ENCODE measurements at regions not wholly inside any gene's neighbourhood (a gene's known extent, or its start where the extent isn't known, plus 50 kb on each side); places are given as distances from the start of the nearest gene placed in this dataset.

- TF ChIP-seq EGR1 (IDR thresholded peaks at IDR 0.05; ENCODE audit: borderline replicate concordance, low read depth, low read length) (no peak), CTBP2 (IDR thresholded peaks at IDR 0.05; ENCODE audit: borderline replicate concordance, insufficient read depth, insufficient read length, low read length) (no peak), TAF1 (IDR thresholded peaks at IDR 0.05; ENCODE audit: low read depth, low read length) (no peak)
- Histone ChIP-seq H3K27me3 (replicated peaks in 1 of 4; ENCODE audit: control insufficient read depth in 3 of 4, extremely low read depth in 1 of 4, insufficient read depth in 3 of 4, low read length in 3 of 4) (no peaks in the 10 kb centered on the region), H3K14ac (ENCODE audit: insufficient read length) (no peak overlapping the region), H4K20me1 (replicated peaks in 1 of 2; ENCODE audit: control insufficient read depth in 1 of 2, insufficient read depth in 2 of 2, low read length in 2 of 2) (no peaks in the 10 kb centered on the region), H3K4ac (replicated peaks; ENCODE audit: insufficient read length, low read depth, low read length) (no peak overlapping the region), H3K56ac (replicated peaks; ENCODE audit: insufficient read length, low read depth, low read length) (no peak overlapping the region), H3K9me3 (ENCODE audit: insufficient read depth in 2 of 2, low read depth in 1 of 2, low read length in 1 of 2) (peaks cover 0 to 3% of the 10 kb centered on the region in 2 experiments; a peak in 1 of 4 replicates), H3K79me1 (ENCODE audit: low read depth, low read length) (no peaks in the 10 kb centered on the region), H4K8ac (ENCODE audit: extremely low read depth, insufficient read depth, low read length) (no peak overlapping the region), H3K36me3 (ENCODE audit: control insufficient read depth in 2 of 4, insufficient read depth in 4 of 4, low read length in 3 of 4) (no peaks in the 10 kb centered on the region), H2AK5ac (ENCODE audit: low read depth, low read length) (no peak overlapping the region), H4K91ac (replicated peaks; ENCODE audit: insufficient read length, low read length) (no peak overlapping the region), H3K18ac (ENCODE audit: extremely low read depth, low read length) (no peak overlapping the region), H2AFZ (ENCODE audit: low read length) (no peak overlapping the region), H3K4me2 (ENCODE audit: insufficient read depth in 1 of 2, low read depth in 2 of 2, low read length in 2 of 2) (no peak overlapping the region), H2BK20ac (ENCODE audit: low read length) (no peak overlapping the region), H2BK12ac (ENCODE audit: low read depth, low read length) (no peak overlapping the region), H2BK5ac (ENCODE audit: low read depth, low read length) (no peak overlapping the region), H3K27ac (ENCODE audit: low read depth, low read length) (no peak overlapping the region), H4K5ac (ENCODE audit: insufficient read length, low read depth, low read length) (no peak overlapping the region), H3K79me2 (ENCODE audit: control insufficient read depth in 1 of 2, insufficient read depth in 2 of 2, low read length in 2 of 2) (no peaks in the 10 kb centered on the region), H3K23ac (ENCODE audit: insufficient read length) (no peak overlapping the region), H3K4me1 (replicated peaks in 1 of 4; ENCODE audit: control insufficient read depth in 3 of 4, insufficient read depth in 4 of 4, low read length in 3 of 4) (0 out of 7 replicates have a peak, but pooled peaks cover 0 to 3% (median 0%) of the 10 kb centered on the region in 4 experiments), H2BK120ac (replicated peaks; ENCODE audit: low read depth, low read length) (no peak overlapping the region), H3K9ac (replicated peaks in 1 of 4; ENCODE audit: extremely low read depth in 1 of 4, low read depth in 3 of 4, low read length in 3 of 4) (no peak overlapping the region), H3K4me3 (ENCODE audit: extremely low read depth in 1 of 4, insufficient read depth in 2 of 4, low read depth in 3 of 4, low read length in 4 of 4) (no peak overlapping the region), H3K23me2 (ENCODE audit: low read depth, low read length) (no peaks in the 10 kb centered on the region), H2BK15ac (ENCODE audit: low read length) (no peak overlapping the region)
- ChIA-PET POLR2A (ENCODE audit: partially characterized antibody) (no interaction called here), CTCF (ENCODE audit: partially characterized antibody) (no interaction called here)
- no peak for DNase-seq (ENCODE audit: low read depth in 1 of 2, low spot score in 2 of 2)
- FAIRE-seq, result no peak
- WGBS, 2 experiments (ENCODE audit: extremely low coverage in 1 of 2, insufficient coverage in 1 of 2, insufficient read length in 1 of 2, insufficient replicate concordance in 2 of 2, low coverage in 1 of 2, low lambda C conversion rate in 2 of 2, missing lambda C conversion rate in 1 of 2), result 85% methylated on average over 3 of the region's 3 CpGs; no CpG with 5 or more reads in 1 of the 2 experiments
Measured at GRCh38 chr12:84562331-84562730, 350.3 kb downstream of the SLC6A15 start.

Data from H1 (cell line).